GM12872 (cell line): ENCODE measurements at regions not wholly inside any gene's neighbourhood (a gene's known extent, or its start where the extent isn't known, plus 50 kb on each side); places are given as distances from the start of the nearest gene placed in this dataset.

Source experiments
- CTCF ChIP-seq: IDR thresholded peaks from 3 replicates; pipeline ENCODE4 v1.5.1; 2011; ENCODE audit warnings: low read depth, mild to moderate bottlenecking, low read length, moderate library complexity; ENCODE audit not compliant: insufficient read depth

- TF ChIP-seq CTCF, result no peak
Measured at GRCh38 chr17:53721101-53721500, 101.6 kb upstream of the KIF2B start.

GRCh38 chr17:53719229-53719628 lies 103.5 kb upstream of the KIF2B start:
- no peak for TF ChIP-seq CTCF

- TF ChIP-seq CTCF, result no peak
Measured at GRCh38 chr17:53707566-53707965, 115.2 kb upstream of the KIF2B start.

- TF ChIP-seq CTCF, result no peak
Measured at GRCh38 chr17:53696286-53696685, 126.4 kb upstream of the KIF2B start.

- TF ChIP-seq CTCF, result no peak
Measured at GRCh38 chr17:53687324-53687723, 135.4 kb upstream of the KIF2B start.

GRCh38 chr17:53680745-53681144 lies 142.0 kb upstream of the KIF2B start:
- no peak for TF ChIP-seq CTCF

- no peak for TF ChIP-seq CTCF
Measured at GRCh38 chr17:53668854-53669253, 153.9 kb upstream of the KIF2B start.

- TF ChIP-seq CTCF, result no peak
Measured at GRCh38 chr17:53662608-53663007, 160.1 kb upstream of the KIF2B start.
